ENCODE measurements at regions not wholly inside any gene's neighbourhood (a gene's known extent, or its start where the extent isn't known, plus 50 kb on each side); places are given as distances from the start of the nearest gene placed in this dataset.

GRCh38 chr2:76387294-76387693, 676.6 kb upstream of the GCFC2 start:
- ChIA-PET POLR2A (no interaction called here), CTCF (no interaction called here)
- H3K27ac ChIP-seq (ENCODE audit: extremely low read depth, low read depth, low read length): no peak overlapping the region
- H3K36me3 ChIP-seq (ENCODE audit: control insufficient read depth in 2 of 2, insufficient read depth in 1 of 2, low read length in 2 of 2): no peaks in the 10 kb centered on the region
- no peaks in the 10 kb centered on the region for H3K9me3 ChIP-seq (ENCODE audit: control insufficient read depth, insufficient read depth, low read depth, low read length)
- no peaks in the 10 kb centered on the region for H3K4me1 ChIP-seq (ENCODE audit: control insufficient read depth, insufficient read depth, low read length)
- no peak for TF ChIP-seq TRIM28 (IDR thresholded peaks at IDR 0.05; ENCODE audit: borderline replicate concordance, low read length)
- no peak for TF ChIP-seq ZNF785 (tag by site-specific recombination; IDR thresholded peaks at IDR 0.05)
- TF ChIP-seq ZNF184 (tag by site-specific recombination; IDR thresholded peaks at IDR 0.05): no peak
- no peak for TF ChIP-seq ZNF830 (tag by site-specific recombination; IDR thresholded peaks at IDR 0.05; ENCODE audit: low read depth)
- TF ChIP-seq ZNF302 (tag by site-specific recombination; IDR thresholded peaks at IDR 0.05; ENCODE audit: low read depth): no peak
- no peak for TF ChIP-seq ZNF513 (tag by site-specific recombination; IDR thresholded peaks at IDR 0.05)
- no peak for TF ChIP-seq ZNF274 (IDR thresholded peaks at IDR 0.05; ENCODE audit: low read length)
- TF ChIP-seq ZNF274 (tag by site-specific recombination; IDR thresholded peaks at IDR 0.05; ENCODE audit: borderline replicate concordance): no peak
- TF ChIP-seq FEZF1 (tag by site-specific recombination; IDR thresholded peaks at IDR 0.05): no peak
- TF ChIP-seq HOXC10 (CRISPR knock-in tag; IDR thresholded peaks at IDR 0.05): no peak
- TF ChIP-seq ZNF2 (tag by site-specific recombination; IDR thresholded peaks at IDR 0.05): no peak
- TF ChIP-seq ZSCAN30 (tag by site-specific recombination; IDR thresholded peaks at IDR 0.05): no peak
- no peak for TF ChIP-seq ZNF48 (tag by site-specific recombination; IDR thresholded peaks at IDR 0.05)
- TF ChIP-seq KLF16 (tag by site-specific recombination; IDR thresholded peaks at IDR 0.05): no peak
- TF ChIP-seq ZNF10 (tag by site-specific recombination; IDR thresholded peaks at IDR 0.05): no peak
- TF ChIP-seq PRDM1 (tag by site-specific recombination; IDR thresholded peaks at IDR 0.05): no peak
- TF ChIP-seq SCRT1 (tag by site-specific recombination; IDR thresholded peaks at IDR 0.05; ENCODE audit: borderline replicate concordance): no peak
- no peak for TF ChIP-seq PRDM4 (tag by site-specific recombination; IDR thresholded peaks at IDR 0.05)
- H3K4me3 ChIP-seq (ENCODE audit: low read depth, low read length): no peak overlapping the region

GRCh38 chr2:76385943-76386342, 675.2 kb upstream of the GCFC2 start:
- Histone ChIP-seq H3K36me3 (ENCODE audit: control insufficient read depth in 2 of 2, insufficient read depth in 1 of 2, low read length in 2 of 2) (no peaks in the 10 kb centered on the region), H3K9me3 (ENCODE audit: control insufficient read depth, insufficient read depth, low read depth, low read length) (no peaks in the 10 kb centered on the region), H3K27ac (ENCODE audit: extremely low read depth, low read depth, low read length) (no peak overlapping the region), H3K4me3 (ENCODE audit: low read depth, low read length) (no peak overlapping the region), H3K4me1 (ENCODE audit: control insufficient read depth, insufficient read depth, low read length) (no peaks in the 10 kb centered on the region)
- no peak for TF ChIP-seq ZNF555 (tag by site-specific recombination; conservative IDR thresholded peaks at IDR 0.05)
- no peak for TF ChIP-seq ZNF404 (tag by site-specific recombination; IDR thresholded peaks at IDR 0.05)
- TF ChIP-seq ZNF510 (tag by site-specific recombination; IDR thresholded peaks at IDR 0.05; ENCODE audit: insufficient replicate concordance): no peak
- no peak for TF ChIP-seq ZNF664 (tag by site-specific recombination; IDR thresholded peaks at IDR 0.05)
- no peak for TF ChIP-seq ZNF133 (tag by site-specific recombination; IDR thresholded peaks at IDR 0.05)
- TF ChIP-seq GFI1B (tag by site-specific recombination; IDR thresholded peaks at IDR 0.05): no peak
- no peak for TF ChIP-seq ZNF18 (tag by site-specific recombination; IDR thresholded peaks at IDR 0.05)
- no peak for TF ChIP-seq ZNF239 (tag by site-specific recombination; IDR thresholded peaks at IDR 0.05)
- no peak for TF ChIP-seq INSM2 (tag by site-specific recombination; IDR thresholded peaks at IDR 0.05)
- ChIA-PET CTCF (no interaction called here), POLR2A (no interaction called here)

All from HEK293 (cell line).